K562 (cell line): ENCODE measurements at regions not wholly inside any gene's neighbourhood (a gene's known extent, or its start where the extent isn't known, plus 50 kb on each side); places are given as distances from the start of the nearest gene placed in this dataset.

Source experiments
- ATAC-seq: fragments of 200-7000 bp; cut with Tn5 transposase; 3 replicates; pipeline ENCODE4 v1.9.1; 2020; ENCODE audit warnings: moderate library complexity
- BruUV-seq: library from RNA; stranded (reverse); fragments of 400-500 nt; replicated peaks from 2 replicates; lab custom pipeline; 2021; lab: Mats Ljungman, UMichigan
- CTCF ChIA-PET: fragments of 300-600 bp; formaldehyde crosslinking; extraction: SDS; loops from one replicate; lab custom pipeline; 2021; ENCODE audit warnings: low intra/inter-chr PET ratio; lab: Yijun Ruan, JAX
- POLR2A ChIA-PET: fragments of 300-600, 350-650 bp; sonication (Branson Sonifier 250); formaldehyde crosslinking; extraction: SDS; loops from one replicate; lab custom pipeline; 2021; ENCODE audit warnings: antibody characterized with exemption, inconsistent platforms; lab: Yijun Ruan, JAX
- DNase-seq, 4 experiments: peaks; one replicate each; pipeline versions ENCODE4 v3.0.0 to v3.0.0-alpha.2; 2011 to 2018; ENCODE audit warnings: low spot score in 3 of 4, mixed read lengths in 3 of 4; ENCODE audit errors: extremely low read depth in 1 of 4
- FAIRE-seq: peaks from 2 replicates; lab custom pipeline; 2011; peaks lifted over from hg19 to GRCh38; lab: Jason Lieb, UNC
- H2AFZ ChIP-seq: 2 replicates; pipeline ENCODE4 v1.6.0; 2011; ENCODE audit warnings: low read depth, low read length, control low read depth, inconsistent platforms
- H3K27ac ChIP-seq: fragments of 200-600 bp; 3 replicates; pipeline ENCODE4 v1.8.0; 2011; ENCODE audit warnings: low read depth, mild to moderate bottlenecking, control low read depth, inconsistent platforms, low read length, moderate library complexity, mixed read lengths; ENCODE audit errors: extremely low read depth
- H3K27me3 ChIP-seq, 2 experiments: fragments of 300-600 bp in 1 of 2; 2 replicates in 1 of 2; 3 replicates in 1 of 2; pipeline versions ENCODE4 v1.6.0 to v1.8.0; 2011; ENCODE audit warnings: inconsistent platforms in 2 of 2, low read length in 2 of 2, mild to moderate bottlenecking in 1 of 2, mixed read lengths in 1 of 2, moderate library complexity in 1 of 2; ENCODE audit not compliant: control insufficient read depth in 2 of 2, insufficient read depth in 2 of 2
- H3K36me3 ChIP-seq: fragments of 300-600 bp; 3 replicates; pipeline ENCODE4 v1.8.0; 2011; ENCODE audit warnings: mild to moderate bottlenecking, low read length, inconsistent platforms; ENCODE audit not compliant: control insufficient read depth, insufficient read depth
- H3K4me1 ChIP-seq, 2 experiments: fragments of 200-600 bp in 1 of 2; replicated peaks in 1 of 2; 2 replicates in 1 of 2; 3 replicates in 1 of 2; pipeline versions ENCODE4 v1.5.1 to v1.8.0; 2011; ENCODE audit warnings: inconsistent platforms in 2 of 2, low read length in 2 of 2, mild to moderate bottlenecking in 1 of 2, mixed read lengths in 1 of 2, moderate library complexity in 1 of 2; ENCODE audit not compliant: control insufficient read depth in 2 of 2, insufficient read depth in 2 of 2
- H3K4me2 ChIP-seq: 2 replicates; pipeline ENCODE4 v1.6.1; 2011; ENCODE audit warnings: low read length, control low read depth, inconsistent platforms, mixed read lengths; ENCODE audit not compliant: insufficient read depth
- H3K4me3 ChIP-seq: fragments of 200-600 bp; sonication (generic), shearing (Covaris generic); 2 replicates; pipeline ENCODE4 v1.5.1; 2016; ENCODE audit warnings: control low read depth, inconsistent platforms
- H3K79me2 ChIP-seq: fragments of 200-600 bp; 3 replicates; pipeline ENCODE4 v1.8.0; 2011; ENCODE audit warnings: low read length, inconsistent platforms; ENCODE audit not compliant: control insufficient read depth, insufficient read depth
- H3K9ac ChIP-seq, 2 experiments: 2 replicates each; pipeline versions ENCODE4 v1.6.0 to v1.6.1; 2011; ENCODE audit warnings: low read depth in 2 of 2, low read length in 2 of 2, control low read depth in 1 of 2, inconsistent platforms in 1 of 2, mild to moderate bottlenecking in 1 of 2, mixed read lengths in 1 of 2; ENCODE audit not compliant: insufficient read depth in 1 of 2
- H3K9me1 ChIP-seq: one replicate; pipeline ENCODE4 v1.6.0; 2011; ENCODE audit warnings: inconsistent platforms, mild to moderate bottlenecking, low read length, moderate library complexity; ENCODE audit not compliant: control insufficient read depth, insufficient read depth
- H3K9me3 ChIP-seq: replicated peaks from 2 replicates; pipeline ENCODE4 v1.5.1; 2011; ENCODE audit warnings: low read depth, low read length, inconsistent platforms; ENCODE audit not compliant: control insufficient read depth, insufficient read depth
- H4K20me1 ChIP-seq: replicated peaks from 2 replicates; pipeline ENCODE4 v1.6.1; 2011; ENCODE audit warnings: low read length, inconsistent platforms, mixed read lengths; ENCODE audit not compliant: control insufficient read depth, insufficient read depth
- BCOR ChIP-seq: fragments of 450-650 bp; IDR thresholded peaks from 2 replicates; pipeline ENCODE4 v1.6.1; 2016
- CTCFL ChIP-seq: IDR thresholded peaks from 2 replicates; pipeline ENCODE4 v1.6.1; 2011; ENCODE audit warnings: borderline replicate concordance, low read depth, mild to moderate bottlenecking, moderate library complexity, low read length; ENCODE audit not compliant: insufficient read depth, poor library complexity, severe bottlenecking
- DACH1 ChIP-seq: fragments of 450-650 bp; IDR thresholded peaks from 2 replicates; pipeline ENCODE4 v1.6.1; 2018; ENCODE audit not compliant: partially characterized antibody
- FOXP1 ChIP-seq: sonication (generic); formaldehyde crosslinking; IDR thresholded peaks from 2 replicates; pipeline ENCODE4 v1.8.0; 2022; ENCODE audit warnings: mild to moderate bottlenecking, missing genetic modification reagents
- PPARD ChIP-seq: fragments of 250-450 bp; sonication (Bioruptor Pico); IDR thresholded peaks from 2 replicates; pipeline ENCODE4 v1.8.0; 2022; ENCODE audit warnings: inconsistent platforms, mild to moderate bottlenecking, moderate library complexity
- TAF1 ChIP-seq: IDR thresholded peaks from 2 replicates; pipeline ENCODE4 v1.6.1; 2011; ENCODE audit warnings: mild to moderate bottlenecking, low read length, moderate library complexity; ENCODE audit not compliant: insufficient read depth, control insufficient read depth, severe bottlenecking; ENCODE audit errors: extremely low read depth
- TGIF2 ChIP-seq: sonication (generic); formaldehyde crosslinking; IDR thresholded peaks from 2 replicates; pipeline ENCODE4 v1.8.1; 2022; ENCODE audit warnings: mild to moderate bottlenecking, missing genetic modification reagents, moderate library complexity
- ZNF263 ChIP-seq: sonication (generic); formaldehyde crosslinking; IDR thresholded peaks from 2 replicates; pipeline ENCODE4 v1.8.0; 2022; ENCODE audit warnings: mild to moderate bottlenecking, missing genetic modification reagents, borderline replicate concordance
- ZNF583 ChIP-seq: fragments of 250-450 bp; sonication (Bioruptor Pico); IDR thresholded peaks from 2 replicates; pipeline ENCODE4 v1.4.0; 2020
- WGBS: fragments of 100-300 bp; shearing (Covaris generic); methylation state at CpG from one replicate; pipeline ENCODE4 v1.1.6; 2016; ENCODE audit warnings: low coverage, mixed read lengths; ENCODE audit not compliant: insufficient coverage; ENCODE audit errors: missing lambda C conversion rate; 5-methylcytosine and 5-hydroxymethylcytosine counted together
- in situ Hi-C: fragments of 300-500 bp; cut with MboI; formaldehyde crosslinking; loops from 4 replicates; pipeline ENCODE4 v1.15.0; 2018; ENCODE audit warnings: inconsistent platforms, mixed read lengths
- intact Hi-C: fragments of 100-400 bp; cut with micrococcal nuclease; formaldehyde crosslinking; loops from 2 replicates; pipeline ENCODE4 v1.14.2; 2022
- TF ChIP-seq, protein P1 (sequence below): sonication (generic); formaldehyde crosslinking; IDR thresholded peaks from 2 replicates; pipeline ENCODE4 v1.8.1; 2023; ENCODE audit warnings: missing genetic modification reagents, mild to moderate bottlenecking, borderline replicate concordance
- TF ChIP-seq, protein P2 (sequence below): fragments of 250-450 bp; sonication (Bioruptor Pico); IDR thresholded peaks from 2 replicates; pipeline ENCODE4 v1.8.0; 2021; ENCODE audit warnings: mild to moderate bottlenecking, moderate library complexity

DNA sequence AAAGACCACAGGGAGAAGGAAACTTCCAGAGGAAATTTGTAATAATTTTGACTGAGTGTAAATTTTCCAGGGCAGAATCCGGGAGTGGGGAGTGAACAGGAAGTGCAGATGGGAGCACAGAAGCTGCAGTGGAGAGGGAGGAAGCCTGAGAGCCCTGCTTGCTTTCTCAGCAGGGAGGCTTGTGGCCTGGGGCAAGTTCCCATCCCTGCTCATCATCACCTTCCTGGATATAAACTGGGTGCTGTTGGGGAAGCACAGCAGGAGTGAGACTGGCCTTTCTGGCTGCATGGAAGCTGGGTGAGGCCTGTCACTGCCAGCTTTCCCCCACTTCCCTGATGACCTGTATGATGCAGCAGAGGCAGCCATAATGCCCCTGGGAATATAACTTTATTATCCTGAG is 532.9 kb downstream of the SLITRK6 start (continued):
- no peak for TF ChIP-seq CTCFL
- TF ChIP-seq, protein P1, sequence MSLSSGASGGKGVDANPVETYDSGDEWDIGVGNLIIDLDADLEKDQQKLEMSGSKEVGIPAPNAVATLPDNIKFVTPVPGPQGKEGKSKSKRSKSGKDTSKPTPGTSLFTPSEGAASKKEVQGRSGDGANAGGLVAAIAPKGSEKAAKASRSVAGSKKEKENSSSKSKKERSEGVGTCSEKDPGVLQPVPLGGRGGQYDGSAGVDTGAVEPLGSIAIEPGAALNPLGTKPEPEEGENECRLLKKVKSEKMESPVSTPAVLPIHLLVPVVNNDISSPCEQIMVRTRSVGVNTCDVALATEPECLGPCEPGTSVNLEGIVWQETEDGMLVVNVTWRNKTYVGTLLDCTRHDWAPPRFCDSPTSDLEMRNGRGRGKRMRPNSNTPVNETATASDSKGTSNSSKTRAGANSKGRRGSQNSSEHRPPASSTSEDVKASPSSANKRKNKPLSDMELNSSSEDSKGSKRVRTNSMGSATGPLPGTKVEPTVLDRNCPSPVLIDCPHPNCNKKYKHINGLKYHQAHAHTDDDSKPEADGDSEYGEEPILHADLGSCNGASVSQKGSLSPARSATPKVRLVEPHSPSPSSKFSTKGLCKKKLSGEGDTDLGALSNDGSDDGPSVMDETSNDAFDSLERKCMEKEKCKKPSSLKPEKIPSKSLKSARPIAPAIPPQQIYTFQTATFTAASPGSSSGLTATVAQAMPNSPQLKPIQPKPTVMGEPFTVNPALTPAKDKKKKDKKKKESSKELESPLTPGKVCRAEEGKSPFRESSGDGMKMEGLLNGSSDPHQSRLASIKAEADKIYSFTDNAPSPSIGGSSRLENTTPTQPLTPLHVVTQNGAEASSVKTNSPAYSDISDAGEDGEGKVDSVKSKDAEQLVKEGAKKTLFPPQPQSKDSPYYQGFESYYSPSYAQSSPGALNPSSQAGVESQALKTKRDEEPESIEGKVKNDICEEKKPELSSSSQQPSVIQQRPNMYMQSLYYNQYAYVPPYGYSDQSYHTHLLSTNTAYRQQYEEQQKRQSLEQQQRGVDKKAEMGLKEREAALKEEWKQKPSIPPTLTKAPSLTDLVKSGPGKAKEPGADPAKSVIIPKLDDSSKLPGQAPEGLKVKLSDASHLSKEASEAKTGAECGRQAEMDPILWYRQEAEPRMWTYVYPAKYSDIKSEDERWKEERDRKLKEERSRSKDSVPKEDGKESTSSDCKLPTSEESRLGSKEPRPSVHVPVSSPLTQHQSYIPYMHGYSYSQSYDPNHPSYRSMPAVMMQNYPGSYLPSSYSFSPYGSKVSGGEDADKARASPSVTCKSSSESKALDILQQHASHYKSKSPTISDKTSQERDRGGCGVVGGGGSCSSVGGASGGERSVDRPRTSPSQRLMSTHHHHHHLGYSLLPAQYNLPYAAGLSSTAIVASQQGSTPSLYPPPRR = no peak
- no peak for TF ChIP-seq ZNF263 (CRISPR knock-in tag)

GRCh38 chr13:85265296-85265695 is 533.9 kb downstream of the SLITRK6 start:
- ATAC-seq = no peak
- Histone ChIP-seq H3K27ac (no peak overlapping the region), H2AFZ (no peak overlapping the region), H3K36me3 (no peaks in the 10 kb centered on the region), H3K4me1 (no peaks in the 10 kb centered on the region), H3K79me2 (no peaks in the 10 kb centered on the region), H3K9me1 (no peaks in the 10 kb centered on the region), H3K4me3 (no peak overlapping the region), H3K9ac (no peak overlapping the region), H3K4me2 (no peak overlapping the region), H3K9me3 (no peaks in the 10 kb centered on the region), H3K27me3 (no peaks in the 10 kb centered on the region), H4K20me1 (no peaks in the 10 kb centered on the region)
- no peak for TF ChIP-seq PPARD
- no peak for TF ChIP-seq DACH1
- TF ChIP-seq TGIF2 (CRISPR knock-in tag) = no peak
- no peak for TF ChIP-seq BCOR
- no peak for TF ChIP-seq FOXP1
- TF ChIP-seq, protein P2, sequence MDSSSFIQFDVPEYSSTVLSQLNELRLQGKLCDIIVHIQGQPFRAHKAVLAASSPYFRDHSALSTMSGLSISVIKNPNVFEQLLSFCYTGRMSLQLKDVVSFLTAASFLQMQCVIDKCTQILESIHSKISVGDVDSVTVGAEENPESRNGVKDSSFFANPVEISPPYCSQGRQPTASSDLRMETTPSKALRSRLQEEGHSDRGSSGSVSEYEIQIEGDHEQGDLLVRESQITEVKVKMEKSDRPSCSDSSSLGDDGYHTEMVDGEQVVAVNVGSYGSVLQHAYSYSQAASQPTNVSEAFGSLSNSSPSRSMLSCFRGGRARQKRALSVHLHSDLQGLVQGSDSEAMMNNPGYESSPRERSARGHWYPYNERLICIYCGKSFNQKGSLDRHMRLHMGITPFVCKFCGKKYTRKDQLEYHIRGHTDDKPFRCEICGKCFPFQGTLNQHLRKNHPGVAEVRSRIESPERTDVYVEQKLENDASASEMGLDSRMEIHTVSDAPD (CRISPR knock-in tag) = no peak
- TF ChIP-seq TAF1 = no peak
- no peak for TF ChIP-seq ZNF583 (CRISPR knock-in tag)
- ChIA-PET CTCF (no interaction called here), POLR2A (no interaction called here)
- FAIRE-seq = no peak
- in situ Hi-C loops = no loop called here
- no TSS peak for BruUV-seq
- intact Hi-C loops = no loop called here
- 0% methylated on average over 3 of the region's 3 CpGs for WGBS
- DNase-seq = no peak
